NCI-H748 treated with DMSO at 0.1 percent for 48 hours (cell line): ENCODE measurements at regions not wholly inside any gene's neighbourhood (a gene's known extent, or its start where the extent isn't known, plus 50 kb on each side); places are given as distances from the start of the nearest gene placed in this dataset.

Source experiments
- DNase-seq: peaks from one replicate; lab custom pipeline; 2025; lab: John Stamatoyannopoulos, UW

DNA sequence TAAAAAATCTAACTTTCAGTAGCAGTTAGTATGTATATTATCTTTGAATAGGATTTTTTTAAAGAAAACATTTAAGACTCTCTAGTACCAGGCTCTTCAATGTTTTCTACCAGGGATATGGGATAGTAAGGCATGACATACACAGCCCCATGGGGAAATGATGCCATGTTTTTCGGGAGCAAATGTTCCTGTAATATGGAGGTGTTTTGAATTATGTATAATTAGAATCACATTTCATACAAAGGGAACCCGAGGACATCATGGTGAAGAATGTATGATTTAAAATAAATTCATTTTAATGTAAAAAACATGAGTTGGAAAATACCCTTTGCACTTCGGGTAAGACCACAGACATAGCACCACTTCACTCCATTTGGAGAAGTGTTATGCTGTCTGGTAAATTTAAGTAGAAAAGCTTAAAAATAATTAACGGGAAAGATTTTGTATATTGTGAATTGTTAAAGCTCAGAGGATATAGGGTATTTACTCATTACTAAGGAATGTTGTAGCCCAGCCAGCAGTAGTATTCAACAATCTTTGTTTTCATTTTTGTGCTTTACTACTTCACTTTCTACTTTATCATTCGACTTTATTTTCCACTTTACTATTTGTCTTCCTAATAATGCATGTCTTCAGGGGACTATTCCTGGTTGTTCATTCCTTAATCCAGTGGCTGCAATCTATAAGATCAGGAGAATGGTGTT is 2050.7 kb downstream of the ARAP2 start:
- DNase-seq = no peak

GRCh38 chr4:34194585-34194984 is 2049.7 kb downstream of the ARAP2 start:
- no peak for DNase-seq

DNA sequence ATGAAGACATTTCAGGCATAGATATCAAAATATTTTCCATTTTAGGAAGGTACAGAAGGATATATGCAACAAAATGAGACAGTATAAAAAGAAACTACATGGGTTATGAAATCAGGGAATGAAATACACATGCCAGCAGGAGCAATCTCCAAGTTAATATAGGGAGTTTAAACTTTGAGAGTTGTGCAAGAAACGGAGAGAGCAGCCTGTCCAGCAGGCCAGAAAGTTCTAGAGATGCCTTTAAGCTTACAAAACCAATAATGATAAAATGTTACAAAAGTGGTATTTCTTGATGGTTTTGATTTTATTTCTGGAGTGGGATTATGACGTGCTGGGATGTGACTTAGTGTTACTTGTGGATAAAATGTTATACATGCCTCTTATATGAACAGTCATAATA is 2047.9 kb downstream of the ARAP2 start:
- DNase-seq = no peak

DNA sequence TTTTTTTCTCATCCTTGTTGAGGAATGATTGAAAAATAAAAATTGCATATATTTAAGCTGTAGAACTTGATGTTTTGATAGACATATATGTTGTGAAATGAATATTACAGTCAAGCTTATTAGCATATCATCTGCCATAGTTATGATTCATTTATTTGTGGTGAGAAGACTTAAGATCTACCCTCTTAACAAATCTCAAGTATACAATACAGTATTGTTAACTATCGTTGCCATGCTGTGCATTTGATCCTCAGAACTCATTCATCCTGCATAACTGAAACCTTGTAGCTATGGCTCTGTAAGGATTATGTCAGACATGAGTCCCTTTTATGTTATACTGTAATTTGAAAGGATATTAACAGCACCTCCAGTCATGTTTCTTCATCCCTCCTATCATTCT is 2045.3 kb downstream of the ARAP2 start:
- DNase-seq = no peak

DNA sequence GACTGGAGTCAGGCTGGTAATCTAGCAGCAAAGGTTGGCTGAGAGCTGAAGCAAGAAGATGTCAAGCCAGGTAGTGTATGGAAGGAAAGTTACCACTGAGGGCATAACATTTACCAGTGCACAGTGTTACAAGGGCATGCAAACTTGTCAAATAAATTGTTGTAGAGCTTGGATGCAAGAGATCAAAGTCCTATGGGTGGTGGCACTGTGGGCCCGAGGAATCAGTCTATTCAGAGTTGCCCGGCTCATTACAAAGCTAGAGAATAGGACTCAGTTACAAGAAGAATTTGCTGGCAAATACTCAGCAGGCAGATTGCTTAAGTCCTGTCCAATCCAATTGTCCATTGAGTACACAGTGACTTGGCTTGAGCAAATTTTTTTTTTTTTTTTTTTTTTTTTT is 2043.8 kb downstream of the ARAP2 start:
- DNase-seq = no peak

GRCh38 chr4:34202154-34202553 is 2042.2 kb downstream of the ARAP2 start:
- no peak for DNase-seq

GRCh38 chr4:34220601-34221000 is 2023.7 kb downstream of the ARAP2 start:
- no peak for DNase-seq

DNA sequence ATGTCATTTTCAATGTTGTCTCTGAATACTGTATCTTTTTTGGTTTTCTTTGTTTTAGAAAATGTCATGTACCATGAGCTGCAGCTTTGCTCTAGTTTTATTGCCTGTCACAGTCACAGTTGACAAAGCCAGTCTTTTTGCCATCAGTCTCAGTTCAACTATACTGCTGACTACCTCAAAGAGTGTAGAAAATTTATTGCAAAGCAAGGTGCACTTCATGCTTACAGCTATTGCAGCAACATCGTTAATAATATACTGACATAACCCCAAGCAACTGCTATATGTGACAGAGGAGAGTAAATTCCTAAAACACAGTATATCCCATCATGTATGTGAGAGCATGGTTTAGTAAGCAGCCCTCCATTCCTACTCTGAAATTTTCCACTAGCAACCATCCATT is 2022.3 kb downstream of the ARAP2 start:
- DNase-seq = no peak

- no peak for DNase-seq
Observed at GRCh38 chr4:34236118-34236517, 2008.2 kb downstream of the ARAP2 start.

DNA sequence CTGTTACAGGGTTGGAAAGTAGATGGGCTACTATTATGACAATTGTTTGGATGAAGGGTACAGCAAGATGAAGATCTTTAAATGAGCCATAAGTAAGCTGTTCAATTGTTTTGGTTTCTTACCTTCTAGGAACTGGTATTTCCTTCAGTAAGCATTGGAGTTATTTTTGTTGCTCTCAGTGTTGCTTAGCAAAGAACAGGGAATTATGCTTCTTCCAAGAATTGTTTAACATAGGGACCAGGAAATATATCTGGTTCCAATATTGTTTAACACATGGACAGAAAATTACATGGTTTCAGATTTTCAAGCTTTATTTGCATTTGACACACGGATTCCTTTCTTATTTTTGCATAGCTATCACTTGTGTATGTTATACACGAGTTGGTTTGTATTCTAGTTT is 1999.0 kb downstream of the ARAP2 start:
- DNase-seq = no peak

DNA sequence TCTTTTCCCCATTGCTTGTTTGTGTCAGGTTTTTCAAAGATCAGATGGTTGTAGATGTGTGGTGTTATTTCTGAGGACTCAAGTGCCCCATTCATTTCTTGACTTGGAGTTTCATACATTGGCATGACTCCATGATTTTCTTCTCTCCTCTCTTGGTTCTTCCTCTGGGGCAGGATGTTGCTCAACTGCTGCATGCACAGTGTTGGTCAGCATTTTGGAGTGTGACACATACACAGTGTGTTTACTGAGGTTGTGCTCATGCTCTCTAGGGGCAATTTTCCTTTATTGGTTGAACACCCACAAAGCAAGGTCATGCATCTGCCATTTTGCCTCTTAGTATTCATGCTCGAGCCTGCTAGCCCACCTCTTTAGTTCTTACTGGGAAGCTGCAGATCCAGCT is 1993.8 kb downstream of the ARAP2 start:
- no peak for DNase-seq

DNA sequence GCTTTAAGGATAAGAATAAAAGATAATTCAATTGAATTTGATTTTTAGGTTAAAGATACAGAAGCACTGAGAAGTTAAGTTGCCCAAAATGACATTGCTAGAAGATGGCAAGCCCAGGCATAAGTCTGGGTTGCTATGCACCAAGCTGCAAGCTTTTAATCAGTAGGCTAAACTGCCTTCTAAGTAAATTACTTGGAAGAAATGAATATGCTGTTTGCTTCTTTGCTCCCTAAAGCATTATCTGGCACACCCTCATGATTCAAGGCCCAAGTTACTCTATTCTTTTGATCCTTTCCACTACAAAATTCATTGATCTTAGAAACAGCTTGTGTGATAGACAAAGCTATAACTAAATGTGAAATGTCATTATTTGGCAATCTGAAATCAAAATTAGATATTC is 1991.1 kb downstream of the ARAP2 start:
- no peak for DNase-seq

- DNase-seq = no peak
Observed at GRCh38 chr4:34258176-34258575, 1986.1 kb downstream of the ARAP2 start.

DNA sequence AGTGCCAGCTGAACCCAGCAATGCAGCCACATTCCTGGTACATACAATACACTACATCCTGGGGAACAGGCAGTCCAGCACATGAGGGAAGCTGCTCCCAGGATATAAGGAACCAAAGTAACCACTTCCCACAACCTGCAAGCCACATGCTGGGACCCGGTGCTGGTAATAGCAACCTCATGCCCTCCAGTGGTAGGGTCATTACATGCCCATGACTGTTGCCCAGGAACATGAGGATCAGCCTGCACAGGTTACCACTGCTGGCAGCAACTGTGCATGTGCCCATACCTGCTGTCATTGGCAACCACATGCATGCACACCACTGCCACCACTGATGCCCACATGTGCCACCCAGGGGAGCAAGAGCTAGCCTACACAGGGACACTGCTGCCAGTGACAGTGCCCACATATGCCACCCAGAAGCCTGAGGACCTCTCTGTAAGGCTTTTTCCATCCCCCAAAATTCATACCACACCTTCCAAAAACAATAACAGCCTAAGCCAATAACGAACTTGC is 1982.5 kb downstream of the ARAP2 start:
- no peak for DNase-seq

- DNase-seq = no peak
Observed at GRCh38 chr4:34269613-34270012, 1974.7 kb downstream of the ARAP2 start.

DNA sequence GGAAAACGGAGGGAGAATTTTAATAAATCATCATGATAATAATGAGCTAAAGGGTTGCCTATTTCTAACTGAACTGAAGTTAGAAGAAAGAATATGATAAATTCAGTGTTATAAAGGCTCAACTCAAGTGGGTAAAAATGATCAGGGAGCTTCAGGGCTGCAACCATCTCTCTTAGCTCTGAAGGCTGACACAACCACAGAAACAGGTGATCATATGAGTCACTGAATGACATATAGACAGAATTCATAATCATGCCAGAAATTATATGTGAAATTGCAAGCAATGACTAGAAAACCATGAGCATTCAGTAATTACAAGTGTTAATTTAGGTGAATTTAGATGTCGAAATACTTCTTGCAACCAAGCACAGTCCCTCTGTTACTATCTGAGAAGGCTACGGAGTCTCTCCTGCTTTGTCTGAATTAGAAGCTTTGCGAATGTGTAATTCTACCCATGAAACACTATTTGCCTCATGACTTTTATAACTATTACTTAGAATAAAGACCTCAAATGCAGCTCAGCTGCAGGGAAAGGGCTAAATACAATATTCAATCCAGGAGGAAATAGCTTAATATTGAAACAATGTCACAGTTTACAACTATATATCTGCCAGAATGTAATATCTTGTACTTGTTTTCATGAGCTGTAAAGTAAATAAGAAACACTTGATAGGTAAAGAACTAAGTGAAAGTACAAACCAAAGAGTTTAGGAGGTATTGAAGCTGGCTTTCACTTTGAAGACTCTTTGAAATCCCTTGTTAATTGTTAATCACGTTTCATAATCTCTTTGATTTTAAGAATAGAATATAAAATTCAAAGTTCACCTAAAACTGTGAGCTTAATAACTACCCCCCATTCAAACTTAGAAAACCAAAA is 1972.6 kb downstream of the ARAP2 start:
- DNase-seq = no peak

- DNase-seq = no peak
Observed at GRCh38 chr4:34279011-34279410, 1965.3 kb downstream of the ARAP2 start.

GRCh38 chr4:34280131-34280530 is 1964.2 kb downstream of the ARAP2 start:
- DNase-seq = no peak

GRCh38 chr4:34281826-34282225 is 1962.5 kb downstream of the ARAP2 start:
- DNase-seq = no peak

DNA sequence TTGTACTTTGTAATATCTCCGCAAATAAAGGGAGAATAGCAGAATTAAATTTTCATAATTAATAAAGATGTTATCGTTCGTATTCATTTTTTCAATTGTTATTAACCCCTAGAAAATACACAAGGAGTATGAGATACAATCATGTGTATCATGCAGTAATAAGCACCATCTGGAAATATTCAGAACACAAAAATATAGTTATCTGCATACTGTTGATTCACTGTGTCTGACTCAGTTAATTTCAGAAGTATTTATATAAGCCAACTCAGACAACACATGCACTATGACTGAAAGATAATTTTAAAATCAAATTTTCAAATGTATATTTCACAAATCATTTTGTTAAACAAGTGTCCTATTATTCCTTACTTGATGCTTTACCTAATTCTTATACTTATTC is 1954.8 kb downstream of the ARAP2 start:
- no peak for DNase-seq

DNA sequence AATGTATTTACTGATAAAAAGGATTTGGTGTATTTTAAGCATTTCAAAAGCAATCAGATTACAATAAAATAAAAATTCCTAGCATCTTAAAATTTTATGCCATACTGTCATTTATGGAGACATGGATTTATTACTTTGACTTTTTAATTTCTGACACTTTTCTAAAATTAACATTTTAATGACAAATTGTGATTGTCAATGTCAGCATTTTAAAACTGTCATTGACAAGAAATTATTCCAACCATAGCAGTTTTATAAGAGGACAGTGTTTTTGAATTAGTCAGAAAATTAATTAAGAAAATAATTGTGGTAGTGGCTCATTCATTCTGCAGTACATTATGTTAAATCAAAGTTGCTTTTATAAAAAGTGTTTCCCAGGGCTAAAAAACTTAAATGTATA is 1954.4 kb downstream of the ARAP2 start:
- DNase-seq = no peak

DNA sequence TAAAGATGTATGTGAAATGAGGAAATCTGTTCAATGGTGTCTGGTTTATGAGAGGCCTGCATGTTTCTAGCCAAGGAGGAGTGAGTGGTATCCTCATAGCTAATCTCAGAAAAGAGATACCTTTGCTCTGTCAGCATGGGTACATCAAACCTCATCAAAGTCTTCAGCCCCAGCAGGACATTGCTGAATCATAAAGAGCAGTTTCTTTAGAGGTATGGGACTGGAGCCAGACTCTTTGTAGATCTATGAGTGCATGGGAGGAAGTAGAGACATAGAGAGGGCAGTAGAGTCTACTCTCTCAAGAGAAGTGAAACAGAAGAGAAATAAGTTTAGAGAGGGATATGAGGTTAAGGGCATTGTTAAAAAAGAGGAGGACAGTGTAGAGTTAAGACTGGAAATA is 1950.9 kb downstream of the ARAP2 start:
- no peak for DNase-seq

GRCh38 chr4:34309383-34309906 is 1934.9 kb downstream of the ARAP2 start:
- no peak for DNase-seq
